ENCODE measurements at regions not wholly inside any gene's neighbourhood (a gene's known extent, or its start where the extent isn't known, plus 50 kb on each side); places are given as distances from the start of the nearest gene placed in this dataset.

- H3K9me1 ChIP-seq (replicated peaks; ENCODE audit: control insufficient read depth, extremely low read depth, insufficient read depth, low read length), result no peaks in the 10 kb centered on the region
- dilution Hi-C loops (cut with MboI; ENCODE audit: extremely low pct_ligation_motif_present, low sequenced_read_pairs) (no loop called here), intact Hi-C loops (cut with micrococcal nuclease) (no loop called here)
- no peak overlapping the region for H3K27ac ChIP-seq (ENCODE audit: insufficient read depth, low read depth, low read length)
- no peak for TF ChIP-seq MYC (IDR thresholded peaks at IDR 0.05; ENCODE audit: low read depth, low read length)
- TF ChIP-seq CTCF (IDR thresholded peaks at IDR 0.05; ENCODE audit: extremely low read depth in 1 of 2, insufficient read depth in 1 of 2, low read depth in 1 of 2, low read length in 2 of 2), result no peak
- TF ChIP-seq POLR2AphosphoS5 (IDR thresholded peaks at IDR 0.05; ENCODE audit: insufficient read depth, low read depth, low read length), result no peak
- TF ChIP-seq POLR2A (IDR thresholded peaks at IDR 0.05; ENCODE audit: low read depth, low read length), result no peak
- no peak for TF ChIP-seq EZH2 (IDR thresholded peaks at IDR 0.05; ENCODE audit: borderline replicate concordance, low read depth, low read length, severe bottlenecking)
- TF ChIP-seq FOS (IDR thresholded peaks at IDR 0.05; ENCODE audit: borderline replicate concordance, insufficient read depth, low read length), result no peak
- TF ChIP-seq GATA2 (IDR thresholded peaks at IDR 0.05; ENCODE audit: insufficient read depth, insufficient read length, low read depth, low read length), result no peak
- no peak for TF ChIP-seq JUN (IDR thresholded peaks at IDR 0.05; ENCODE audit: borderline replicate concordance, insufficient read depth, insufficient read length, low read depth)
- TF ChIP-seq MAX (IDR thresholded peaks at IDR 0.05; ENCODE audit: insufficient read depth, insufficient read length), result no peak
- no peak for DNase-seq (ENCODE audit: low read depth, low spot score)
- ChIA-PET POLR2A (no interaction called here), CTCF (interaction anchor here (2.9 kb wide), 1 partner anchor 498 kb away, joined by 70 read pairs; no protein-coding TSS in a partner anchor)
- H3K4me3 ChIP-seq (replicated peaks in 1 of 3; ENCODE audit: insufficient read depth in 1 of 3, low read depth in 1 of 3, low read length in 3 of 3), result no peak overlapping the region
- no peak for FAIRE-seq
- BruUV-seq (replicated peaks), result no TSS peak
- H3K4me1 ChIP-seq (ENCODE audit: control insufficient read depth, extremely low read depth, insufficient read depth, low read length), result no peaks in the 10 kb centered on the region
- no peaks in the 10 kb centered on the region for H4K20me1 ChIP-seq (replicated peaks; ENCODE audit: control insufficient read depth, extremely low read depth, insufficient read depth, low read length)
- no peak overlapping the region for H2AFZ ChIP-seq (ENCODE audit: low read depth, low read length)
- peaks cover 3% of the 10 kb centered on the region for H3K9me3 ChIP-seq (replicated peaks; ENCODE audit: control insufficient read depth, insufficient read depth, low read length)
- H3K27me3 ChIP-seq (ENCODE audit: control insufficient read depth in 2 of 2, insufficient read depth in 2 of 2, low read length in 2 of 2), result no peaks in the 10 kb centered on the region
- no peak overlapping the region for H3K4me2 ChIP-seq (ENCODE audit: insufficient read depth, low read length)
- H3K9ac ChIP-seq (replicated peaks; ENCODE audit: extremely low read depth, insufficient read depth, low read length), result no peak overlapping the region
- no peaks in the 10 kb centered on the region for H3K79me2 ChIP-seq (ENCODE audit: control insufficient read depth, insufficient read depth, low read length)
- H3K36me3 ChIP-seq (ENCODE audit: control insufficient read depth in 2 of 2, extremely low read depth in 1 of 2, insufficient read depth in 2 of 2, low read length in 2 of 2), result no peaks in the 10 kb centered on the region
Observed at GRCh38 chr5:167720676-167721260, 570.7 kb upstream of the WWC1 start.

Measured in endothelial cell of umbilical vein (primary cell).